ENCODE measurements at regions not wholly inside any gene's neighbourhood (a gene's known extent, or its start where the extent isn't known, plus 50 kb on each side); places are given as distances from the start of the nearest gene placed in this dataset.

DNA sequence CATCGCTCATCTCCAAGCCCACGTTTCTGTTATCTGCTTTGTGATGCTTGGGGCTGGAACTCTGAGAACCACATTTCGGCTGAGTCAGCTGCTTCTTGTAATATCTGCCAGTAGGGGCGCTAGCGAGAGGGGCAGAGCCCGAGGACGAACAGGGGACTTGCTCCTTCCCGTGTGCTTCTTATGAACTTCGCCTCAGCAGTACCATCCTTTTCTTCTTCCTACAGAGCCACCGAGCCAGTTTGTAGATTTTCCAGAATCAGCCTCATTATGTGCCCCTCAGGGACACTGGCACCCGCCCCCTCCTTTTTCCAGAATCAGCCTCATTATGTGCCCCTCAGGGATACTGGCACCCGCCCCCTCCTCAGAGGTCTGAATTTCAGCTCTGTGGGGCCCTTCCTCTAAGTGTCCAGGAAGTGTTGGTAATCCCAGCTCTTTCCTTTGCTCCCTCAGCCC is 441.7 kb upstream of the RASGEF1B start (continued):
- TF ChIP-seq, protein P1, sequence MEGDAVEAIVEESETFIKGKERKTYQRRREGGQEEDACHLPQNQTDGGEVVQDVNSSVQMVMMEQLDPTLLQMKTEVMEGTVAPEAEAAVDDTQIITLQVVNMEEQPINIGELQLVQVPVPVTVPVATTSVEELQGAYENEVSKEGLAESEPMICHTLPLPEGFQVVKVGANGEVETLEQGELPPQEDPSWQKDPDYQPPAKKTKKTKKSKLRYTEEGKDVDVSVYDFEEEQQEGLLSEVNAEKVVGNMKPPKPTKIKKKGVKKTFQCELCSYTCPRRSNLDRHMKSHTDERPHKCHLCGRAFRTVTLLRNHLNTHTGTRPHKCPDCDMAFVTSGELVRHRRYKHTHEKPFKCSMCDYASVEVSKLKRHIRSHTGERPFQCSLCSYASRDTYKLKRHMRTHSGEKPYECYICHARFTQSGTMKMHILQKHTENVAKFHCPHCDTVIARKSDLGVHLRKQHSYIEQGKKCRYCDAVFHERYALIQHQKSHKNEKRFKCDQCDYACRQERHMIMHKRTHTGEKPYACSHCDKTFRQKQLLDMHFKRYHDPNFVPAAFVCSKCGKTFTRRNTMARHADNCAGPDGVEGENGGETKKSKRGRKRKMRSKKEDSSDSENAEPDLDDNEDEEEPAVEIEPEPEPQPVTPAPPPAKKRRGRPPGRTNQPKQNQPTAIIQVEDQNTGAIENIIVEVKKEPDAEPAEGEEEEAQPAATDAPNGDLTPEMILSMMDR (IDR thresholded peaks at IDR 0.05; ENCODE audit: control extremely low read depth in 1 of 3, insufficient read depth in 1 of 3, low read depth in 1 of 3, low read length in 3 of 3): peak; percentile 91 to 94 (median 93)
- TF ChIP-seq YY1 (IDR thresholded peaks at IDR 0.05; ENCODE audit: low read depth, low read length): 0 out of 2 replicates have a peak, but pooled peaks have one; percentile 25
- TF ChIP-seq CREB1 (IDR thresholded peaks at IDR 0.05): peak; percentile 15; the same call in 1 of the 2 replicates
- peak; percentile 85 for TF ChIP-seq TEAD4 (IDR thresholded peaks at IDR 0.05; ENCODE audit: low read depth, low read length)
- TF ChIP-seq SRF (IDR thresholded peaks at IDR 0.05; ENCODE audit: low read depth, low read length): no peak
- TF ChIP-seq GTF2F1 (IDR thresholded peaks at IDR 0.05; ENCODE audit: borderline replicate concordance, low read depth, low read length): no peak

Data from H1 (cell line).